Type B pancreatic cell (in vitro differentiated cells): ENCODE measurements at regions not wholly inside any gene's neighbourhood (a gene's known extent, or its start where the extent isn't known, plus 50 kb on each side); places are given as distances from the start of the nearest gene placed in this dataset.

Source experiments
- DNase-seq: peaks from one replicate; pipeline ENCODE4 v3.0.0; 2021; ENCODE audit warnings: mixed read lengths; ENCODE audit not compliant: unreplicated experiment; ENCODE audit errors: extremely low spot score
- H3K27ac Mint-ChIP-seq: 2 replicates; pipeline ENCODE4 v1.8.0; 2021; ENCODE audit warnings: mild to moderate bottlenecking, mixed read lengths
- H3K27me3 Mint-ChIP-seq: 2 replicates; pipeline ENCODE4 v1.8.0; 2021; ENCODE audit warnings: mixed read lengths
- H3K36me3 Mint-ChIP-seq: 2 replicates; pipeline ENCODE4 v1.8.0; 2021; ENCODE audit warnings: mixed read lengths
- H3K4me1 Mint-ChIP-seq: one replicate; pipeline ENCODE4 v1.8.0; 2021; ENCODE audit warnings: mixed read lengths; ENCODE audit not compliant: unreplicated experiment
- H3K4me3 Mint-ChIP-seq: 2 replicates; pipeline ENCODE4 v1.8.0; 2021; ENCODE audit warnings: mild to moderate bottlenecking, mixed read lengths
- H3K9me3 Mint-ChIP-seq: 2 replicates; pipeline ENCODE4 v1.8.0; 2021; ENCODE audit warnings: mixed read lengths
- TF ChIP-seq, protein P1 (sequence below): fragments of 200-600 bp; sonication (generic); conservative IDR thresholded peaks from 2 replicates; pipeline ENCODE4 v1.5.0; 2021; ENCODE audit warnings: antibody characterized with exemption, mild to moderate bottlenecking

DNA sequence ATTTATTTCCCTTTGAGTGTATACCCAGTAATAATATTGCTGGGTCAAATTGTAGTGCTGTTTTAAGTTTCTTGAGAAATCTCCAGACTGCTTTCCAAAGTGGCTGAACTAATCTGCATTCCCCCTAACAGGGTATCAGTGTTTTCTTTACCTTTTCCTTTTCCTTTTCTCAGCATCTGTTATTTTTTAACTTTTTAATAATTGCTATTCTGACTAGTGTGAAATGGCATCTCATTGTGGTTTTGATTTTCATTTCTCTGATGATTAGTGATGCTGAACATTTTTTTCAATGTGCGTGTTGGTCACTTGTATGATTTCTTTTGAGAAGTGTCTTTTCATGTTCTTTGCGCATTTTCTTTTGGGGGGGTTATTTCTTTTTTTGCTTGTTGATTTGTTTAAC, 374.9 kb upstream of the BRINP3 start:
- Mint-ChIP-seq H3K27me3 (no peaks in the 10 kb centered on the region), H3K4me1 (no peaks in the 10 kb centered on the region), H3K36me3 (no peaks in the 10 kb centered on the region), H3K27ac (no peak overlapping the region), H3K9me3 (no peaks in the 10 kb centered on the region), H3K4me3 (no peak overlapping the region)
- TF ChIP-seq, protein P1, sequence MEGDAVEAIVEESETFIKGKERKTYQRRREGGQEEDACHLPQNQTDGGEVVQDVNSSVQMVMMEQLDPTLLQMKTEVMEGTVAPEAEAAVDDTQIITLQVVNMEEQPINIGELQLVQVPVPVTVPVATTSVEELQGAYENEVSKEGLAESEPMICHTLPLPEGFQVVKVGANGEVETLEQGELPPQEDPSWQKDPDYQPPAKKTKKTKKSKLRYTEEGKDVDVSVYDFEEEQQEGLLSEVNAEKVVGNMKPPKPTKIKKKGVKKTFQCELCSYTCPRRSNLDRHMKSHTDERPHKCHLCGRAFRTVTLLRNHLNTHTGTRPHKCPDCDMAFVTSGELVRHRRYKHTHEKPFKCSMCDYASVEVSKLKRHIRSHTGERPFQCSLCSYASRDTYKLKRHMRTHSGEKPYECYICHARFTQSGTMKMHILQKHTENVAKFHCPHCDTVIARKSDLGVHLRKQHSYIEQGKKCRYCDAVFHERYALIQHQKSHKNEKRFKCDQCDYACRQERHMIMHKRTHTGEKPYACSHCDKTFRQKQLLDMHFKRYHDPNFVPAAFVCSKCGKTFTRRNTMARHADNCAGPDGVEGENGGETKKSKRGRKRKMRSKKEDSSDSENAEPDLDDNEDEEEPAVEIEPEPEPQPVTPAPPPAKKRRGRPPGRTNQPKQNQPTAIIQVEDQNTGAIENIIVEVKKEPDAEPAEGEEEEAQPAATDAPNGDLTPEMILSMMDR: no peak
- DNase-seq: no peak

DNA sequence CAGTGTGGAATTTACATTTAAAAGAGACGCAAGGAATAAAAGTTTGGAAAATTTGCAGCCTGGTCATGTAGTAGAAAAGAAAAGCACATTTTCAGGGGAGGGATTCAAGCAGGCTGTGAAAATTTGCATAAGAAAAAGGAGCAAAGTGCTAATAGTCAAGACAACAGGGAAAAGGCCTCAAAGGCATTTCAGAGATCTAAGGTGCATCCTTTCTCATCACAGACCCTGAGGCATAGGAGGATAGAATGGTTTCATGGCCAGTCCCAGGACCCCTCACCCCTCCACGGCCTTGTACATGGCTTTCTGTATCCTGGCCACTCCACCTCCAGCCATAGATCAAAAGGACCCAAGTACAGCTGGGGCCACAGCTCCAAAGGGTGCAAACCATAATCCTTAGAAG, 380.5 kb upstream of the BRINP3 start:
- Mint-ChIP-seq H3K9me3 (no peaks in the 10 kb centered on the region), H3K27ac (no peak overlapping the region), H3K4me1 (no peaks in the 10 kb centered on the region)

DNA sequence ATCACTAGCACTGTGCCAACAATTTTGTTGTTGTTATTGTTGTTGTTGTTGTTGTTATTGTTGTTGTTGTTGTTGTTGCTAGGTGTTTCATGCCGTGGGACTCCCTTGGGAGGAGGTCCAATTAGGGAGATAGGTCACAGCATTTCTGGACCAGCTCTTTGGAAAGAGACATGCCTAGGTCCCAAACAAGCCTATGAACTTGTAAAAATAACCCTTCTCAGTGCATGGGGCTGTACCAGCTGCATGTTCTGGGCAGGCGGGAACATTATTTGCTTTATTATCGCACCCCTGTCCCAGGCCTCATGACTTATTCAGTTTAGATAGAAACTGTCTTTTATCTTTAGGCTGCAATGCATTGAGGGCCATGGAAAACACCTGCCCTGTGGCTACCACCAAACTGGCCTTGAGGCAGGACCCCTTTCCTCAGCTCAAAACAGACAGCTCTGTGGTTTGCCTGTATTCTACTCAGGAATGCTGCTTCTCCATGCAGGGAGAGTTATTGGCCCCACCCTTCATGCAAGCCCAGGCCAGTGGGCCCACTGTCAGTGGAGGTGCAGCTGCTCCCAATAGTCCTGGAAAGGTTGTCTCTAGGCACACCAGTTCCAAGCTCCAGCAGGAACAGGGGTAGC, 386.5 kb upstream of the BRINP3 start:
- no peak overlapping the region for H3K27ac Mint-ChIP-seq
- no peak for DNase-seq
- no peaks in the 10 kb centered on the region for H3K27me3 Mint-ChIP-seq
- H3K4me3 Mint-ChIP-seq: no peak overlapping the region
- H3K9me3 Mint-ChIP-seq: no peaks in the 10 kb centered on the region
- no peaks in the 10 kb centered on the region for H3K4me1 Mint-ChIP-seq
- TF ChIP-seq, protein P1: no peak
- H3K36me3 Mint-ChIP-seq: no peaks in the 10 kb centered on the region

More for the DNA sequence above, 380.5 kb upstream of the BRINP3 start:
- H3K4me3 Mint-ChIP-seq: no peak overlapping the region
- TF ChIP-seq, protein P1: no peak
- no peaks in the 10 kb centered on the region for H3K27me3 Mint-ChIP-seq
- DNase-seq: no peak
- no peaks in the 10 kb centered on the region for H3K36me3 Mint-ChIP-seq

DNA sequence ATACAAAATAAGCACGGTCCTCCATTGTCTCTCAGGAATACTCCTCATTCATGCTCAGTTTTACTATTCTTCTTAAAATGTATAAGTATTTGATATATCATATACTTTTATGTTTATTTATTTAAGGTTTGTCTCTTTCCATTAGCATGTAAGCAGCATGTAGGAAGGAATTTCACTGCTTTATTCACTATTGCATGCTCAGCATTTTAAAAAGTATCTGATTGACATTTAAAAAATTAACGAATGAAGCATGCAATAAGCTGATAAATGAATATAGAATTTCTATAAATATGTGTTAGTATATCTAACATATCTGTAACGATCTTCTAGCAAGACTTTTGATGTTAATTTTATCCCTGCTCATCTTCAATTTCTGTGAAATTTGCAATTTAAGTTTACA, 402.7 kb upstream of the BRINP3 start:
- H3K27ac Mint-ChIP-seq: no peak overlapping the region
- TF ChIP-seq, protein P1: no peak
- H3K9me3 Mint-ChIP-seq: no peaks in the 10 kb centered on the region
- H3K27me3 Mint-ChIP-seq: no peaks in the 10 kb centered on the region
- no peak overlapping the region for H3K4me3 Mint-ChIP-seq
- no peaks in the 10 kb centered on the region for H3K4me1 Mint-ChIP-seq
- no peak for DNase-seq
- H3K36me3 Mint-ChIP-seq: no peaks in the 10 kb centered on the region

DNA sequence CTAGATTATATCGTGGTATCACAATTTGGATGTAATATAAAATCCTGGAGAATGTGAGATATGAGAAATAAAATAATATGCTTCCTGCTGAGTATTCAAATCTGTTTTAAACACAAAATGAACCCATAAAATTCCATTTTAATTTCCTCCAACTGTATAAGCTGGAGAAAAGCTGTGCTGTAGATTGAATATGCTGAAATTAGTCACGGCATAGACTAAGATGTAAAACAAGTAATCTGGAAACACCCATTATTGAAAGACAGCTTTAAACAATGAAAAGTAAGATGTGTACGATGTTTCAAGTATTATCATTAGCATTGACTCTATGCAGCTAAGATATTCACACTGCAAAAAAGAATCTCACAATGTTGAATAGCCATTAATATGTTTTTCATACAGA, 403.4 kb upstream of the BRINP3 start:
- H3K4me1 Mint-ChIP-seq: no peaks in the 10 kb centered on the region
- DNase-seq: no peak
- no peak overlapping the region for H3K4me3 Mint-ChIP-seq
- TF ChIP-seq, protein P1: no peak
- H3K36me3 Mint-ChIP-seq: no peaks in the 10 kb centered on the region
- H3K27ac Mint-ChIP-seq: no peak overlapping the region
- no peaks in the 10 kb centered on the region for H3K27me3 Mint-ChIP-seq
- no peaks in the 10 kb centered on the region for H3K9me3 Mint-ChIP-seq

DNA sequence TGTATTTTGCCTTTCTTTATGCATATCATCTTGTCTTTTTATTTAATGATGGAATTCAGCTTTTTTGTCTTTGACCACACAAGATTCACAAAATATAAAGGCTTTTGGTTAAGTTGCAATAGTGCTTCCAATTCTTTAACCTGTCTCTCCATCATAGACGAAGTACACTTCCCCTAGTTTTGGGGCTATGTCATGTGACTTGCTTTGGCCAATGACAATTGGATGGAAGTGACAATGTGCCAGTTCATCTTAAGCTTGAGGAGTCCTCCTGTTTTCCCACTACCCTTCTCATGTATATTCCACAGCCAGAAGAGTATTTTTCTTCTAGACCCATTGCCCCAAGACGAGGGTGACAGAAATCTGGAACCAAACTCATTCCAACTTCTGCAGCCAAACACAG, 419.6 kb upstream of the BRINP3 start:
- DNase-seq: no peak
- H3K27ac Mint-ChIP-seq: no peak overlapping the region

More for the DNA sequence above, 419.6 kb upstream of the BRINP3 start:
- TF ChIP-seq, protein P1: no peak
- Mint-ChIP-seq H3K4me1 (no peaks in the 10 kb centered on the region), H3K9me3 (no peaks in the 10 kb centered on the region), H3K36me3 (no peaks in the 10 kb centered on the region), H3K27me3 (no peaks in the 10 kb centered on the region), H3K4me3 (no peak overlapping the region)
